HT-29 (cell line): ENCODE measurements at regions not wholly inside any gene's neighbourhood (a gene's known extent, or its start where the extent isn't known, plus 50 kb on each side); places are given as distances from the start of the nearest gene placed in this dataset.
"Not testable (repeated sequence)": the region's sequence is repeated elsewhere in the genome, so short reads cannot be mapped to it uniquely, and the experiment has no call there.

Experiments used
- DNase-seq: peaks from one replicate; pipeline ENCODE4 v3.0.0-alpha.2; 2015; ENCODE audit warnings: low spot score

- no peak for DNase-seq
Measured at GRCh38 chr10:33790521-33791271, 456.2 kb upstream of the NRP1 start.

DNA sequence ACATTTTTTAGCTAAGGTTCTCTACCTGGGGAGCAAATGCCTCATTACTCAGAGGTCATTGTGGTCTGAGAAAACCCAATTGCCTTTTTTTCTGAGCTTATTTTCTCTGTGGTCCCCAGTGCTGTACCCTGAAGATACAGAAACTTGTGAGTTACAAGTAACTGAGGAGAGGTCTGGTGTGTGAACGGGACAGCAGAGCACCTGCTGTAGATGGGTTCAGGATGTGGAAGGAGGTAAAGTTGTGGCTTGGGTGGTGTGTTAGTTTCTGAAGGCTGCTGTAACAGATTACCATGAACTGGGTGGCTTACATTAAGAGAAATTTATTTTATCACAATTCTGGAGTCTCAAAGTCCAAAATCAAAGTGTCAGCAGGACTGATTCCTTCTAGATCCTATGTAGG is 449.1 kb upstream of the NRP1 start:
- DNase-seq: no peak

GRCh38 chr10:33783078-33783477 is 448.6 kb upstream of the NRP1 start:
- DNase-seq: no peak

GRCh38 chr10:33781606-33782395 is 447.3 kb upstream of the NRP1 start:
- no peak for DNase-seq

GRCh38 chr10:33780961-33781360 is 446.5 kb upstream of the NRP1 start:
- DNase-seq: no peak

DNA sequence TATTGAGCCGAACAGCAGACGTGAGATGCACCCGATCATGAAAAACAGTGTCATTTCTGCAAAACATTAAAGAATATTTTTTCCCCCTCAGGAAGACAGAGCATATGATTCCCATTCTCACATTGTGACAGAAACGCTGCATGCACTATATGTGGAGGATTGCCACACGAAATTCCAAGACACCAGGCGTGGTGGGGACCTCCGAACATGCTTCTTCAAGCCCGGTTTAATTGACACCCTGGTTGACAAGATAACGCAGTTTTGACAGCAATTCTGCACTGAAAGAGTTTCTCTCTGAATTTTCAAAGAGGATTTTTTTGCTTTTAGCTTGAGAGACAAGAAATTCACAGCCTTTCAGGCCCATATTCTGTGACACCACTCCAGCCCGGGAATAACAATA is 442.8 kb upstream of the NRP1 start:
- no peak for DNase-seq

DNA sequence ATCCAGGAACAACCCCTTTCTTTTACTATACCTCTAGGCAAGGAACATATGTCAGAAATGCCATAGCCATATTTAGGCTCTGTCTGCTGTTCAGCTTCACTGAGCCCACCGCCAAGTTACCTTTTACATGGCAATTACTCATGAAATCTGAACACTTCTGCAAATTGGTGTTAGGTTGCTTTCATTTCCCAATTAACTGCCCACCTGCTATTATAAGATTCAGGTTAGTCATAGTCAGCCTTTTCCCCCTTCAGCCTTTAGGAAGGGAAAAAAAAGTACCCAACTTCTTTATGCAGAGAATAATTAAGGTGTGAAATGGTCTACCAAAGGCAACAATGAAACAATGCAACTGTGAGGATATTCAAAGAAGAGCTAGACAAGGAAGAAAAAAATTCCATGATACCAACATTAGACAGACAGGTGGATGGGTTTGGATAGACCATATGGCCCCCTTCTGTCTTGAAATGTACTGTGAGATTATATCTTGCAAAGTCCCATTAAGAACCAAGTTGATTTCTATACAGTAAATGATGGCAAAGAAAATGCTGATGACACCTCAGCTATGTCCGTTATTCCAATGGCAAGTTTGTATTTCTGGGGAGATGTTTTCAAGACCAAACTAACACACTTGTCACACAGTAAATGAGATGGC is 442.1 kb upstream of the NRP1 start:
- no peak for DNase-seq

- DNase-seq: no peak
Measured at GRCh38 chr10:33774857-33775256, 440.4 kb upstream of the NRP1 start.

DNA sequence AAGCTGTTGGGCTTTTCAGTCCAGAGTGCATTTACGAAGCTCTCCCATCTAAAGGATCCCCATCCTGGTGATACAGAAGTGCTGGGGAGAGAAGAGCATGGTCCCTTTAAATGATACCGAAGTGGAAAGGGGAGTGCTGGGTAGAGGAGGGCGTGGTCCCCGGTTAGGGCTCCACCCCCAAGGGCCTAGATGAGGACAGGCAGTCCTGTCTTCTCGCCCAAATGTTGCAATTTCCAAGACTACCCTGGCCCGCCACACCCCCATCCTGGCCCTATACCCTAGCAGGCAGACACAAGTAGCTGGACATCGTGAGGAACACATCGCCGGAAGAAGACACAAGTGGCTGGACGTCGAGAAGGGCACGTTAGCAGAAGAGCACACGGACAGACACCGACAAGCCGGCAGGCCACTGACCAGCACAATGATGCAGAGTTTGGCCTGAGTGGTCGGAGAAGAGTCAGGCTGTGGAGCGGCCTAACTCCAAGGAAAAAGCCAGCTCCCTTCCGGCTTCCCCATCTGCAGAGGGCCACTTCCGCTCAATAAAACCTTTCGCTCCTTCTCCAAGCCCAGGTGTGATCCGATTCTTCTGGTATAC is 439.5 kb upstream of the NRP1 start:
- no peak for DNase-seq

- DNase-seq: no peak
Measured at GRCh38 chr10:33773253-33773573, 438.7 kb upstream of the NRP1 start.

GRCh38 chr10:33772370-33773252 is 438.1 kb upstream of the NRP1 start:
- DNase-seq: no peak

- not testable (repeated sequence) for DNase-seq
Measured at GRCh38 chr10:33771856-33772255, 437.4 kb upstream of the NRP1 start.

DNA sequence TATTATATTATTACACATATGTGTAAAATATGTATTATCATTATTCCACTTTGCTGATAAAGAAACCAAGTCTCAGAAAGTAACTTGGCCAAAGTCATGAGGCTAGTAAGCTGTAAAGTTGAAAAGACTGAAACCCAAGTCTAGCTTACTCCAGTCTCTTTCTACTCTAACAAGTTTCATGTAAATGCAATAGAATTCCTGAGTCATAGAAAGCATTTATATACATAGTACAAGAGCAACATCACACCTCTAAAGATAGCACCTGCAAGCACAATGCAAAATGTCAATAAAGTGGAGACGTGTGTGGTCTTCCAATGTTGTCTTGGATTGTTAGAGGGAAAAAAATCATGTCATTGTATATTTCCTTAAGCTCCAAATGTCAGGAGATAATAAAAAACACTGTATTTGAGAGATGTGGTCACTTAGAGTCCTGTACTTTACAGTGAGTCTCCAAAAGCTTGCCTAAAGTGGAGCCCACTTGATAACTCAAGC is 430.3 kb upstream of the NRP1 start:
- DNase-seq: no peak

DNA sequence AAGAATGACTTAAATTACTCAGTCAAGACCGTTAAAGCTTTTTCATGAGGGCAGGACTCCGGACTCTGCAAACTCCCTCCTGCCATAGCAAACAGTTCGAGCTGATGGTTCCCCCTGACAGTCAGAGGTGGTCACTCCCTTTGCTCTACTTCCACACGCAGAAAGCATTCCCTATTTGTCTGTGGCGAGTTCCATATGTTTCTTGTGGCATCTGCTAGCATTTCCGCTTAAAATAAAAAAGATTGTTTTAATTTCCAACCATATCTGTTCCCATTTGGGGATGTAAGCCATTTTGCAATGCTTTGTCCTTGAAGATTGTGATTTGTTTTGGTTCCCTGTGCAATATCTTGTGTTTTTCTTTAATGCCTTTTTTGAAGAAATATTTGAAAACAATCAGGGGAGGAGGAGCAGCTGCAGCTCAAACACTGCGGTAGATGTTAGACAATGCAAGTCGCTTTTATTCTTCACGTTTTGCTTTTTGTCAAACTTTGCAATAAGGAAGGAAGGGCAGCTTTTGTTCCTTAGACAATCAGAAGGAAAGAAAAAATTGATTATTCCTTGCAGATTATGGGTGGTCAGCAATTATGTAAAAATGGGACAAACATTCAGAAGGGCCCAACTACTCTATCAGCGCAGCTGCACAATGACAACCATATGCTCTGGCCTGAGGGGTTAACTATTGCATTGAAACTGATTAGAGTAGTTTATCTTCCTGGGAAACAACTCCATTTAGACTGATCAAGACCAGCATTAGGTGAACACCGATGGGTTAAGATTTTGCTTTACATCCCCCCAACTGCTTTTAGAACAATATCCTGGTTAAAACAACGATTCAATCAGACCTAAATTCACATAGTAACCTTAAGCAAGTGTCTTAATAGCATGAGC is 425.8 kb upstream of the NRP1 start:
- no peak for DNase-seq

DNA sequence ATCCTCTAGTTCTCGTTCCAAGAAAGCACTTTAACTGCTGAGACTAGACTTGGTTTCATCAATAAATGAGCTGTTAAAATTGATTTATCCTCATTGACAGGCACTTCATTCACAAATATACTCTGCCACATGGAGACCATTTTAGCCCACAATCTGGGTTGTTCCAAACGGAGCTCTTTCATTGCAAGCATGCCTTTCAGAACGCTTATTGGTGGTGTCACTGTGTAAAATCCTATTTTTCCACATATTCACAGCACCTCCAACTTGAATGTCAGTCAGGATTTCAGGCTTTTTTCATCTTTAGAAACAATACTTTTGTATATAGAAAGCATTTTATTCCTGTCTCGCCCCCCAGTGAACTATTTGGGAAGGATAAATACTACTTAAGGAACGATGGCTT is 424.7 kb upstream of the NRP1 start:
- no peak for DNase-seq

DNA sequence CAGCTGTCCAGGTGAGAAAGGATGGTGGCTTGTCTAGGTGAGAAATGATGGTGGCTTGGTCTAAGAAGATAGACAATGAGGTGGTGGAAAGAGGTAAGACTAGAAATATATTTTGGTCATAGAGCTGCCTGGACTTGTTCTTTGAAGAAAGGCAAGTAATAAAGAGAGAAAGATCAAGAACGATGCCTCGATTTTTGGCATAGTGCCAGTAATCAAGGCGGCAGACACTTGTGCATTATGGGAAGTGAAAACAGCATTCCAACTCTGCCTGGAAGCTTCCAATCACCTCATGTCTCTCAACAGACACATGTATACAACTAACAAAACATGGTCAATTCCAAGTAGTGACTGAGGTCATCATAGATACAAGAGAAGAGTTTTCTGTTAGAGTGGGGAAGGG is 423.8 kb upstream of the NRP1 start:
- no peak for DNase-seq

DNA sequence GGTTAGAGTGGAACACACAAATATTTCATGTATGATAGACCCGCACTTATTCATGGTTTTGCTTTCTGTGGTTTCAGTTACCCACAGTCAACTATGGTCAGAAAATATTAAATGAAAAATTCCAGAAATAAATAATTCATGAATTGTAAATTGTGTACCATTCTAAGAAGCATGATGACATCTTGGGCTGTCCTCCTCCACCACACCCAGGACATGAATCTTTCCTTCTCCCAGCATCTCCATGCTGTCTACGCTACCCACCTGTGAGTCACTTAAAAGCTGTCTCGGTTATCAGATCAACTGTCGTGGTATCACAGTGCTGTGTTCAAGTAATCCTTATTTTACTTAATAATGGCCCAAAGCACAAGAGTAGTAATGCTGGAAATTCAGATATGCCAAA is 419.6 kb upstream of the NRP1 start:
- DNase-seq: no peak

- no peak for DNase-seq
Measured at GRCh38 chr10:33753389-33753788, 418.9 kb upstream of the NRP1 start.

GRCh38 chr10:33749790-33750189 is 415.3 kb upstream of the NRP1 start:
- DNase-seq: no peak

GRCh38 chr10:33749067-33749735 is 414.7 kb upstream of the NRP1 start:
- no peak for DNase-seq
